BLaER1 (cell line): ENCODE measurements at regions not wholly inside any gene's neighbourhood (a gene's known extent, or its start where the extent isn't known, plus 50 kb on each side); places are given as distances from the start of the nearest gene placed in this dataset.

Experiments used
- H3K27ac ChIP-seq: shearing (Covaris generic); formaldehyde crosslinking; 2 replicates; pipeline ENCODE4 v1.8.1; 2022
- H3K27me3 ChIP-seq: shearing (Covaris generic); formaldehyde crosslinking; 2 replicates; pipeline ENCODE4 v1.8.1; 2022
- H3K36me3 ChIP-seq: shearing (Covaris generic); formaldehyde crosslinking; 2 replicates; pipeline ENCODE4 v1.8.1; 2022
- H3K4me1 ChIP-seq: shearing (Covaris generic); formaldehyde crosslinking; 2 replicates; pipeline ENCODE4 v1.8.1; 2022
- H3K4me2 ChIP-seq: shearing (Covaris generic); formaldehyde crosslinking; 2 replicates; pipeline ENCODE4 v1.8.1; 2022
- H3K4me3 ChIP-seq: shearing (Covaris generic); formaldehyde crosslinking; 2 replicates; pipeline ENCODE4 v1.8.1; 2022
- H3K9ac ChIP-seq: shearing (Covaris generic); formaldehyde crosslinking; 2 replicates; pipeline ENCODE4 v1.8.1; 2022
- H3K9me3 ChIP-seq: shearing (Covaris generic); formaldehyde crosslinking; 2 replicates; pipeline ENCODE4 v1.8.1; 2022
- H4K20me1 ChIP-seq: shearing (Covaris generic); formaldehyde crosslinking; 2 replicates; pipeline ENCODE4 v1.8.1; 2022
- Cebpa-rat ChIP-seq: shearing (Covaris generic); IDR thresholded peaks from 2 replicates; pipeline ENCODE4 v1.8.1; 2022

DNA sequence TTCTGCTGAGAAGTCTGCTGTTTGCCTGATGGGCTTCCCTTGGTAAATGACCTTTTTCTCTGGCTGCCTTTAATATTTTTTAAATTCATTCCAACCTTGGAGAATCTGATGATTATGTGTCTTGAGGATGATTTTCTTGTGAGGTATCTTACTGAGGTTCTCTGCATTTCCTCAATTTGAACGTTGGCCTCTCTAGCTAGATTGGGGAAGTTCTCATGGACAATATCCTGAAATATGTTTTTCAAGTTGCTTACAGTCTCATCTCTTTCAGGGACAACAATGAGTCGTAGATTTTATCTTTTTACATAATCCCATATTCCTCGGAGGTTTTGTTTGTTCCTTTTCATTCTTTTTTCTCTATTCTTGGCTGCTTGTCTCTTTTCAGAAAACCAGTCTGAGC, 208.4 kb downstream of the KIF20B start:
- H3K36me3 ChIP-seq: peaks cover 11% of the 10 kb centered on the region
- no peak for TF ChIP-seq Cebpa-rat
- no peaks in the 10 kb centered on the region for H3K27me3 ChIP-seq
- H3K9ac ChIP-seq: no peak overlapping the region
- peaks cover 36% of the 10 kb centered on the region for H3K9me3 ChIP-seq
- H3K4me2 ChIP-seq: no peak overlapping the region
- H3K27ac ChIP-seq: no peak overlapping the region
- H4K20me1 ChIP-seq: no peaks in the 10 kb centered on the region
- peaks cover 15% of the 10 kb centered on the region for H3K4me1 ChIP-seq
- H3K4me3 ChIP-seq: no peak overlapping the region

DNA sequence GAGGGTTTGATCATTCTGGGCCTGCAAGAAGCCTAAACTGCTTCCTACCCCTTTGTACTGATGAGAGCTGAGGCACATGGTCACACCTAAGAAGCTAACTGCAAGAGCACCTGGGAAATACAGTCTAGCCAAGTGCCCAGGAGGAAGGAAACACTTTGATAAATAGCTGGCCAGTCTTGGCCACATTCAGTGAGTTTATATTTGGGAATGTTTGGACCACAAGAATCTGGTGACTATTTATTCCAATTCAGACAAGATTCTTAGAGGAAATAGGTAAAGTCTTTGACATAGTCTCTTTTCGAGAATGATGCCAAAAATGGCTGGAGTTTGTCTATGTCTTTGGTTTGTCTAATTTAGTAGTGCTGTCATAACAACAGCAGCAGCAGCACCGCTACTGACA, 213.6 kb downstream of the KIF20B start:
- Histone ChIP-seq H3K36me3 (peaks cover 43% of the 10 kb centered on the region), H4K20me1 (no peaks in the 10 kb centered on the region), H3K4me2 (no peak overlapping the region), H3K27ac (no peak overlapping the region), H3K4me1 (peaks cover 15% of the 10 kb centered on the region), H3K9ac (no peak overlapping the region), H3K9me3 (0 out of 2 replicates have a peak, but pooled peaks cover 3% of the 10 kb centered on the region), H3K4me3 (no peak overlapping the region), H3K27me3 (no peaks in the 10 kb centered on the region)
- TF ChIP-seq Cebpa-rat: no peak

DNA sequence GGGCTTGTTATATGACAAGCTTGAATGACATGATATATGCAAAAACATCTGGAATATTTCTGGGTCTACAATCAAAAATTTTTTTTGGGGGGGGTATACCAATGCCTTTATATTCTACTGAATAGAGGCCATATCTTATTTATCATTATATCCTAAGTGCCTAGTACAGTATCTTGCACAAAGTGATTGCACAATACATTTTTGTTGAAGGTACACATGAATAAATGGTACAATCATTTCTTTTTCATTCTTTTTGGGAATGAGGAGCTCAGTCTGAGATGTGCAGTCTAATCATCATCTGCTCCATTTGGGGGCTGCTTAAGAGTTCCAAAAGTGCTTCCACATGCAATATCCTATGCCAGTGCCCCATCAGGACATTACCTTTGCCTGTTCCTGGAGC, 214.6 kb downstream of the KIF20B start:
- peaks cover 15% of the 10 kb centered on the region for H3K4me1 ChIP-seq
- H3K27ac ChIP-seq: no peak overlapping the region
- no peak overlapping the region for H3K4me2 ChIP-seq
- peaks cover 51% of the 10 kb centered on the region for H3K36me3 ChIP-seq
- TF ChIP-seq Cebpa-rat: peak; percentile 69; the same call in 1 of the 2 replicates
- H4K20me1 ChIP-seq: no peaks in the 10 kb centered on the region
- H3K9ac ChIP-seq: no peak overlapping the region
- 0 out of 2 replicates have a peak, but pooled peaks cover 3% of the 10 kb centered on the region for H3K9me3 ChIP-seq
- H3K27me3 ChIP-seq: no peaks in the 10 kb centered on the region
- H3K4me3 ChIP-seq: no peak overlapping the region

DNA sequence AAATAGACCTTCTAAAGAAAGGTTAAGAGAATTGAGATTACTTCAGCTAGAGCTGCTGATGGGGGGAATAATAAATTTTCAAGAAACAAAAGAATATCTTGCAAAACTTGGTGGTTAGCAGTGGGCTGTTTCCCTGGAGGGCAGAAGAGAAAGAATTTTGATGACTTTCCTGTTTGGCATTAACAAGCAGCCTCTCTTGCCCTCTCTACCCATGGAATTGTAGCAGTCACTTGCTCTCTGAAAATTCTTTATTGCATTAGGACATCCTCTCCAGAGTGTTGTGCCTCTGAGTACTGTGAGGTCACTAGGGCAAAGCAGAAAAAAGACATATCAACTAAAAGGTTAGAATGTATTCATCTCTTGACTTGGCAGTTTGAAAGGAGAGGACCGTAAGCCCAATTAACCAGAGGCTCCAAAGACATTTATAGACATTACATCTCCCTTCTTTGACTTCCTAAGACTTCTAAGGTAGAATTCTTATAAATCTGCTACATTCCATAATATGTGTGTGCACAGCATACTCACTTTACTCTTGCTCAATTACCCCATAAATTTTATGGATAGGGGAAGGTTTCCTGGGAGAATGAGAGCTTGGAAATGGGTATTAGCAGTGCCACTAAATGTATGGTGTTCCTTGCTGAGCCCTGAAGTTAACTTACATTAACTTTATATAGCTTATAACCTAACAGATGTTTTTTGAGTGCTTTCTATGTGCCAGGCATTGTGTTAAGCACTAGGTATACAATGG, 215.3 kb downstream of the KIF20B start:
- Histone ChIP-seq H3K4me2 (no peak overlapping the region), H3K36me3 (peaks cover 58% of the 10 kb centered on the region), H3K9me3 (no peaks in the 10 kb centered on the region), H3K27ac (no peak overlapping the region), H4K20me1 (no peaks in the 10 kb centered on the region), H3K4me1 (peaks cover 15% of the 10 kb centered on the region), H3K4me3 (no peak overlapping the region), H3K9ac (no peak overlapping the region), H3K27me3 (no peaks in the 10 kb centered on the region)
- no peak for TF ChIP-seq Cebpa-rat

DNA sequence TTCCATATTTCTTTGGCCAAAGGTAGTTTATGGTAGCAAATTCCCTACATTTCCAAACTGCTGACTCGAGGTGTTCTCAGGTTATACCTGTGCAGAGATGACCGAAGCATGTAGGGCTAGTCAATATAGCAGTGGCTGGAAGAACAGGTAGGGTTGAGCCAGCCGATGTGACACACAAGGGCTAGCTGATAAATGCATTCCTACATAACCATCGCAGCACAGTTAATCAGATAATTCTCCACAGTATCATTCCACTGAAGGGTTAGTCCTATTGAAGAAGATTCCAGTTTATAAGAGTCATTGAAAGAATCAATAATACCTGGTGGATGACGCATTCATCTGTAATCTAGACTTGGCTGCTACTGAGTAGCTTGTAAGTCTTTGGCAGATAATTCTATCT, 220.0 kb downstream of the KIF20B start:
- Histone ChIP-seq H3K4me3 (no peak overlapping the region), H3K4me2 (no peak overlapping the region), H4K20me1 (no peaks in the 10 kb centered on the region), H3K27ac (no peak overlapping the region), H3K9ac (no peak overlapping the region), H3K27me3 (no peaks in the 10 kb centered on the region), H3K9me3 (no peaks in the 10 kb centered on the region), H3K4me1 (peaks cover 2% of the 10 kb centered on the region; the same call in 1 of the 2 replicates), H3K36me3 (peaks cover 72% of the 10 kb centered on the region)
- no peak for TF ChIP-seq Cebpa-rat

DNA sequence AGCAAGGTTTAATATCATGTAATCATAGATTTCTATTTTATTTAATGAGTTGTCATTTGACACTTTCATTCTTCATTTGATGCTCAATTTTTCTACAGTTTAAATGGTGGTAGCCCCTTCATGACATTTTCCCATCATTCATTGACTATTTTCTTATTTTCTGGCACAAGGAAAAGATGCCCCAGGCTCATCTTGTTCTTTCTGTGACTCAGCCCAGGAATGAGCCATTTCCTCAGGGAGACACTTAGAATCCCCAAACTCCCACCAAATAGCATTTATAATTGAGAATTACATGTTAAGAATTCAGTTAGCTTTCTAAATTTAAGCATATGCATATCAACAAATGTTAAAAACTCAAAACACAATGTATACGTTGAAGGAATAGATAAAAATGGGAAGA, 222.3 kb downstream of the KIF20B start:
- Histone ChIP-seq H3K27me3 (no peaks in the 10 kb centered on the region), H3K4me1 (no peaks in the 10 kb centered on the region), H4K20me1 (no peaks in the 10 kb centered on the region; the same call in 1 of the 2 replicates), H3K27ac (no peak overlapping the region), H3K4me2 (no peak overlapping the region), H3K9me3 (no peaks in the 10 kb centered on the region), H3K4me3 (no peak overlapping the region), H3K36me3 (peaks cover 65% of the 10 kb centered on the region), H3K9ac (no peak overlapping the region)
- no peak for TF ChIP-seq Cebpa-rat

DNA sequence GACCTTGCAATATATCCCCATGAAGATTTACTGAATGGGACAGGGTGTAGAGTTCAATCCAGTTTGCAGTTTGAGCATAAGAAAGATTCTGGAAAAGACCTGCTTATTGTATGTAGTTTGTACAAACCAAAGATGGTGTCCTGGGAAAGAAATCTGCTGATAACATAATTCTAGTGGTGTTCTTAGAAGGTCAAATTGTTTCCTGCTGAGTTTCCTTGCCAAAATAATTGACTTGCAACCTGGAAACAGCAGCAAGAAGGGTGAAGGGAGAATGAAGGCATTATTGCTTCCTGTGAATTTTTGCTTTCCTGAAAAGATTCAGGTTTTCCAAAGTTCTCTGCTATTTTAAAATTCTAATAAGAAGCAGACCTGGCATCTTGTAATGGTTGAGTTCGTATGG, 222.9 kb downstream of the KIF20B start:
- Histone ChIP-seq H3K36me3 (peaks cover 67% of the 10 kb centered on the region), H3K27me3 (no peaks in the 10 kb centered on the region), H3K9me3 (no peaks in the 10 kb centered on the region), H3K4me3 (no peak overlapping the region), H4K20me1 (no peaks in the 10 kb centered on the region; the same call in 1 of the 2 replicates), H3K4me2 (no peak overlapping the region), H3K27ac (no peak overlapping the region), H3K9ac (no peak overlapping the region), H3K4me1 (no peaks in the 10 kb centered on the region)
- no peak for TF ChIP-seq Cebpa-rat

DNA sequence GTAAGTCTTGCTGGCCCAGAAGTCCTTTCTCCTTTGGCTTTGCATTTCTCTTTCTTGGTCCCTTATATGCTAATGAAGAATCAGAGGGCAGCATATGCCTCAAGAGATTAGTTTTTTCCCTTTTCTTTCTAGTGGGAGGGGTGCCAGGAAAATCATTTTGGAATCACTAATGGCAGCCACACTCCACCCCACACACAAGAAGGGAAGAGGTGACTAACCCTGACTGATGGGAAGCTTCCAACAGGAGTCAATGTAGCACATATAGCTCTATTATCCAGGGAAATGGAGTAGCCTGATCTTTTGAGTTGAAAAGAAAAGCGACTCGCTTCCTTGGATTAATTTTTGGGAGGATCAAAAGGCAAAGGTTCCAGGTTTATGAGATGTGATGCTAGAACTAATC, 225.3 kb downstream of the KIF20B start:
- peaks cover 67% of the 10 kb centered on the region for H3K36me3 ChIP-seq
- H3K9me3 ChIP-seq: peaks cover 11% of the 10 kb centered on the region; the same call in 1 of the 2 replicates
- TF ChIP-seq Cebpa-rat: no peak
- H3K4me2 ChIP-seq: no peak overlapping the region
- H4K20me1 ChIP-seq: no peaks in the 10 kb centered on the region; the same call in 1 of the 2 replicates
- H3K4me3 ChIP-seq: no peak overlapping the region
- H3K27me3 ChIP-seq: no peaks in the 10 kb centered on the region
- no peaks in the 10 kb centered on the region for H3K4me1 ChIP-seq
- H3K9ac ChIP-seq: no peak overlapping the region
- no peak overlapping the region for H3K27ac ChIP-seq

DNA sequence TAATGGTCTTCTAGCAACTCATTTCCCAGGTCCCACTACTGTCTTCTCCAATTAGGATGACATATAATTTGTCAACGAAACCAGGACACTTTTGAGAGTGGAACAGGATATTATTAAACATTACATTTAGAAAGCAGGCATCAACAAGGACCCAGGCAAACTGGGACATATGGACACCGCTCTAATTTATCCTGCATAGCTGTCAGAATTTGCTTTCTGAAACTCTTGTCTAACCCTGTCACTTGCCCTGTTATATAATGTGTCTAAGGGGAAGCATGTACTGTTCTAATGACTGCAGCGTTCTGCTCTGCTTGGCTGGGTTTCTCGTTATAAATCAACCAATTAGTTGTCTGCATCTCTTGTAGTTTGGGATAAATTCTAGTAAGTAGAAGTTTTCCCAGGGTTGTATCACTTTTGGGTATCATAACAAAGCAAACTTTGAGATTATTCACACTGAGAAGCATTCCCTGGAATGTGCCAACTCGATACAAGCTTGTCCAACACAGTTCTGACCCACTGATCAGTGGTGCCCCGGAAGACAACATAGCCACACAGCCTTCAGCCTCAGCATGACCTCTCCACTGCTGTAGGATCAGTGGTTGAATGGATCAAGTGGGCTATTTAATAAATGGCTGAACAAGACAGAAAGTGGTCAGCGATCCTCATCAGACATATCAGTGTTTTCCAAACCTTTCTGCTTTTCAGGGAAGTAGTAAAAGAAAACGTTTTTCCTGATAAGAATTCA, 228.1 kb downstream of the KIF20B start:
- H4K20me1 ChIP-seq: no peaks in the 10 kb centered on the region; the same call in 1 of the 2 replicates
- H3K36me3 ChIP-seq: peaks cover 48% of the 10 kb centered on the region
- no peak overlapping the region for H3K27ac ChIP-seq
- H3K9ac ChIP-seq: no peak overlapping the region
- H3K9me3 ChIP-seq: peaks cover 11% of the 10 kb centered on the region; the same call in 1 of the 2 replicates
- H3K4me3 ChIP-seq: no peak overlapping the region
- no peak overlapping the region for H3K4me2 ChIP-seq
- no peaks in the 10 kb centered on the region for H3K4me1 ChIP-seq
- H3K27me3 ChIP-seq: no peaks in the 10 kb centered on the region
- no peak for TF ChIP-seq Cebpa-rat

DNA sequence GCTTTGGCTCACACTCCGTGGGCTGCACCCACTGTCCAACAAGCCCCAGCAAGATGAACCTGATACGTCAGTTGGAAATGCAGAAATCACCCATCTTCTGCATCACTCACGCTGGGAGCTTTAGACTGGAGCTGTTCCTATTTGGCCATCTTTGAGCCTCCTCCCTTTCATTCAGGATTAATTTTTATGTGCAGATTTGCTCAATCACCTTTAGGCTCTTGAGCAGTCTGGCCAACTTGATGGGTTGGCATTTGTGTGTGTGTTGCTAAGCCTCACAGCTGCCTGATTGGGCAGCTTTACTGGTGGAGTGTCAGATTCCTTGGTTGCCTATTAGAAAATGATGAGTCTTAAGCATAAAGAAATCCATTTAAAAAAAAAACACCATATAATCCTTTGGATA, 236.1 kb downstream of the KIF20B start:
- peaks cover 26% of the 10 kb centered on the region for H3K36me3 ChIP-seq
- no peak for TF ChIP-seq Cebpa-rat
- H4K20me1 ChIP-seq: no peaks in the 10 kb centered on the region; the same call in 1 of the 2 replicates
- no peak overlapping the region for H3K4me3 ChIP-seq
- H3K27ac ChIP-seq: no peak overlapping the region
- H3K27me3 ChIP-seq: no peaks in the 10 kb centered on the region
- peaks cover 35% of the 10 kb centered on the region for H3K9me3 ChIP-seq
- H3K9ac ChIP-seq: no peak overlapping the region
- H3K4me2 ChIP-seq: no peak overlapping the region
- H3K4me1 ChIP-seq: peaks cover 5% of the 10 kb centered on the region; the same call in 1 of the 2 replicates
